IMR-90 (cell line): ENCODE measurements at regions not wholly inside any gene's neighbourhood (a gene's known extent, or its start where the extent isn't known, plus 50 kb on each side); places are given as distances from the start of the nearest gene placed in this dataset.

Experiments
- ATAC-seq: fragments of 200-7000 bp; cut with Tn5 transposase; 2 replicates; pipeline ENCODE4 v1.9.1; 2020; ENCODE audit warnings: low read depth, mild to moderate bottlenecking, moderate library complexity
- BruUV-seq: library from RNA; stranded (reverse); fragments of 400-500 nt; replicated peaks from 2 replicates; lab custom pipeline; 2021; lab: Mats Ljungman, UMichigan
- CTCF ChIA-PET: fragments of 300-600 bp; formaldehyde crosslinking; extraction: SDS; loops from one replicate; lab custom pipeline; 2021; ENCODE audit warnings: antibody characterized with exemption; lab: Yijun Ruan, JAX
- POLR2A ChIA-PET: fragments of 300-600 bp; sonication (Branson Sonifier 250); formaldehyde crosslinking; loops from one replicate; lab custom pipeline; 2022; ENCODE audit warnings: antibody characterized with exemption; ENCODE audit not compliant: unreplicated experiment; lab: Charles Lee
- DNase-seq: peaks from one replicate; pipeline ENCODE4 v3.0.0; 2013
- H2AFZ ChIP-seq: replicated peaks from 2 replicates; pipeline ENCODE3; 2013; ENCODE audit warnings: low read length, mild to moderate bottlenecking; ENCODE audit not compliant: poor library complexity
- H2AK5ac ChIP-seq: 2 replicates; pipeline ENCODE4 v1.6.1; 2013; ENCODE audit warnings: low read depth, low read length, inconsistent platforms
- H2AK9ac ChIP-seq: replicated peaks from 2 replicates; pipeline ENCODE3; 2013; ENCODE audit warnings: mild to moderate bottlenecking, low read depth, low read length, moderate library complexity; ENCODE audit not compliant: poor library complexity
- H2BK120ac ChIP-seq: 2 replicates; pipeline ENCODE4 v1.6.1; 2013; ENCODE audit warnings: low read depth, low read length, inconsistent platforms
- H2BK15ac ChIP-seq: 3 replicates; pipeline ENCODE4 v1.6.1; 2013; ENCODE audit warnings: low read depth, low read length, inconsistent platforms
- H2BK20ac ChIP-seq: 2 replicates; pipeline ENCODE4 v1.6.1; 2013; ENCODE audit warnings: low read depth, mild to moderate bottlenecking, inconsistent platforms, low read length, moderate library complexity
- H2BK5ac ChIP-seq: 2 replicates; pipeline ENCODE4 v1.6.1; 2013; ENCODE audit warnings: mild to moderate bottlenecking, low read depth, low read length, inconsistent platforms; ENCODE audit not compliant: poor library complexity, severe bottlenecking
- H3K14ac ChIP-seq: replicated peaks from 2 replicates; pipeline ENCODE4 v1.6.1; 2013; ENCODE audit warnings: low read depth, low read length, inconsistent platforms
- H3K18ac ChIP-seq: 2 replicates; pipeline ENCODE4 v1.6.1; 2013; ENCODE audit warnings: low read depth, low read length, control low read depth
- H3K23ac ChIP-seq: 2 replicates; pipeline ENCODE4 v1.6.1; 2013; ENCODE audit warnings: low read depth, low read length, inconsistent platforms
- H3K27ac ChIP-seq: 2 replicates; pipeline ENCODE4 v1.5.1; 2013; ENCODE audit warnings: mild to moderate bottlenecking, control low read depth, low read length; ENCODE audit not compliant: insufficient read depth
- H3K27me3 ChIP-seq: 2 replicates; pipeline ENCODE4 v1.6.1; 2013; ENCODE audit warnings: low read length; ENCODE audit not compliant: control insufficient read depth, insufficient read depth
- H3K36me3 ChIP-seq: 2 replicates; pipeline ENCODE4 v1.6.1; 2013; ENCODE audit warnings: low read length, mixed read lengths; ENCODE audit not compliant: control insufficient read depth, insufficient read depth
- H3K4ac ChIP-seq: 2 replicates; pipeline ENCODE4 v1.6.1; 2013; ENCODE audit warnings: low read depth, low read length, inconsistent platforms
- H3K4me1 ChIP-seq: 2 replicates; pipeline ENCODE4 v1.6.1; 2013; ENCODE audit warnings: low read length, mixed read lengths; ENCODE audit not compliant: control insufficient read depth, insufficient read depth
- H3K4me2 ChIP-seq: 2 replicates; pipeline ENCODE4 v1.6.1; 2013; ENCODE audit warnings: low read depth, mild to moderate bottlenecking, control low read depth, low read length, moderate library complexity
- H3K4me3 ChIP-seq: 2 replicates; pipeline ENCODE4 v1.5.1; 2013; ENCODE audit warnings: low read depth, mild to moderate bottlenecking, control low read depth, low read length, moderate library complexity; ENCODE audit not compliant: insufficient read depth
- H3K56ac ChIP-seq: 2 replicates; pipeline ENCODE4 v1.6.1; 2013; ENCODE audit warnings: low read length, inconsistent platforms; ENCODE audit not compliant: insufficient read depth; ENCODE audit errors: extremely low read depth
- H3K79me1 ChIP-seq, 2 experiments: 2 replicates each; pipeline ENCODE4 v1.6.1; 2013; ENCODE audit warnings: low read length in 2 of 2, inconsistent platforms in 1 of 2, low read depth in 1 of 2
- H3K9ac ChIP-seq: 2 replicates; pipeline ENCODE4 v1.6.1; 2013; ENCODE audit warnings: low read depth, low read length, control low read depth
- H3K9me1 ChIP-seq: 2 replicates; pipeline ENCODE4 v1.6.1; 2013; ENCODE audit warnings: low read length, inconsistent platforms; ENCODE audit not compliant: insufficient read depth
- H3K9me3 ChIP-seq: 2 replicates; pipeline ENCODE4 v1.6.1; 2013; ENCODE audit warnings: low read length; ENCODE audit not compliant: control insufficient read depth, insufficient read depth
- H4K20me1 ChIP-seq: 2 replicates; pipeline ENCODE4 v1.6.1; 2013; ENCODE audit warnings: low read length, inconsistent platforms; ENCODE audit not compliant: insufficient read depth
- H4K5ac ChIP-seq: 2 replicates; pipeline ENCODE4 v1.6.1; 2013; ENCODE audit warnings: mild to moderate bottlenecking, low read depth, low read length, control low read depth
- H4K8ac ChIP-seq, 2 experiments: 2 replicates each; pipeline ENCODE4 v1.6.1; 2013; ENCODE audit warnings: low read depth in 2 of 2, low read length in 2 of 2, control low read depth in 1 of 2, inconsistent platforms in 1 of 2
- H4K91ac ChIP-seq: 2 replicates; pipeline ENCODE4 v1.6.1; 2013; ENCODE audit warnings: low read depth, low read length, inconsistent platforms; ENCODE audit not compliant: insufficient read depth
- BHLHE40 ChIP-seq: fragments of 150-350 bp; IDR thresholded peaks from 2 replicates; pipeline ENCODE4 v1.6.1; 2016; ENCODE audit warnings: mild to moderate bottlenecking, low read depth, low read length
- CTCF ChIP-seq: conservative IDR thresholded peaks from 2 replicates; pipeline ENCODE4 v1.5.1; 2012; ENCODE audit warnings: mild to moderate bottlenecking, low read depth, low read length, improper control_type of control experiment
- MXI1 ChIP-seq: IDR thresholded peaks from 2 replicates; pipeline ENCODE4 v1.6.1; 2012; ENCODE audit warnings: low read depth, mild to moderate bottlenecking, low read length, moderate library complexity, borderline replicate concordance
- RAD21 ChIP-seq: IDR thresholded peaks from 2 replicates; pipeline ENCODE4 v1.6.1; 2012; ENCODE audit warnings: low read length, improper control_type of control experiment
- SMC3 ChIP-seq: fragments of 150-350 bp; IDR thresholded peaks from 2 replicates; pipeline ENCODE4 v1.6.1; 2016; ENCODE audit warnings: low read depth, mild to moderate bottlenecking, antibody characterized with exemption, low read length, moderate library complexity
- WGBS, 2 experiments: methylation state at CpG; one replicate each; pipeline versions ENCODE4 v1.1.5 to v1.1.7; 2013; ENCODE audit warnings: missing lambda C conversion rate in 2 of 2; ENCODE audit not compliant: insufficient read length in 1 of 2; ENCODE audit errors: extremely low coverage in 2 of 2; 5-methylcytosine and 5-hydroxymethylcytosine counted together
- dilution Hi-C: fragments of 300-500 bp; cut with HindIII; formaldehyde crosslinking; loops from one replicate; pipeline ENCODE4 v1.14.3; 2018; ENCODE audit warnings: low sequenced_read_pairs; ENCODE audit not compliant: unreplicated experiment
- in situ Hi-C: fragments of 300-500 bp; cut with MboI; formaldehyde crosslinking; loops from 3 replicates; pipeline ENCODE4 v1.14.3; 2019; ENCODE audit warnings: low sequenced_read_pairs, inconsistent platforms, mixed read lengths
- intact Hi-C: fragments of 100-400 bp; cut with micrococcal nuclease; formaldehyde crosslinking; loops from 2 replicates; pipeline ENCODE4 v1.10.0; 2022

- H2BK120ac ChIP-seq: no peak overlapping the region
- H2AK5ac ChIP-seq: no peak overlapping the region
- no peak overlapping the region for H4K91ac ChIP-seq
- ChIA-PET CTCF (interaction anchor here (1.2 to 2.0 kb wide), 3 partner anchors 10 to 866 kb away, joined by 3 to 5 read pairs (median 4); no protein-coding TSS in a partner anchor), POLR2A (no interaction called here)
- no peak overlapping the region for H2BK15ac ChIP-seq
- in situ Hi-C loops (no loop called here), dilution Hi-C loops (no loop called here), intact Hi-C loops (loop anchor here (1.0 to 5.0 kb wide), 2 partner anchors 118 to 866 kb away; no protein-coding TSS in a partner anchor)
- no peaks in the 10 kb centered on the region for H3K9me3 ChIP-seq
- H4K20me1 ChIP-seq: no peaks in the 10 kb centered on the region
- no peak overlapping the region for H3K27ac ChIP-seq
- no peaks in the 10 kb centered on the region for H3K36me3 ChIP-seq
- no peak overlapping the region for H3K9ac ChIP-seq
- H2BK20ac ChIP-seq: no peak overlapping the region
- WGBS, 2 experiments: no CpG with 5 or more reads among the region's 2 CpGs
- no peaks in the 10 kb centered on the region for H3K79me1 ChIP-seq
- H3K4me2 ChIP-seq: no peak overlapping the region
- H2BK5ac ChIP-seq: no peak overlapping the region
- H3K4me3 ChIP-seq: no peak overlapping the region
- H3K4ac ChIP-seq: no peak overlapping the region
- peak; percentile 22 for DNase-seq
- TF ChIP-seq MXI1: no peak
- TF ChIP-seq RAD21: peak; percentile 36; the same call in 1 of the 2 replicates
- TF ChIP-seq SMC3: peak; percentile 20; the same call in 1 of the 2 replicates
- TF ChIP-seq CTCF: peak; percentile 41
- TF ChIP-seq BHLHE40: no peak
- H2AFZ ChIP-seq: no peak overlapping the region
- ATAC-seq: peak; percentile 67
- H3K23ac ChIP-seq: no peak overlapping the region
- H3K4me1 ChIP-seq: no peaks in the 10 kb centered on the region; the same call in 1 of the 2 replicates
- no peaks in the 10 kb centered on the region for H3K27me3 ChIP-seq
- H3K56ac ChIP-seq: no peak overlapping the region
- H3K14ac ChIP-seq: no peak overlapping the region
- BruUV-seq: no TSS peak
- no peak overlapping the region for H3K18ac ChIP-seq
- peak overlapping the region; percentile 34 for H2AK9ac ChIP-seq
- H4K8ac ChIP-seq: no peak overlapping the region
- H3K9me1 ChIP-seq: no peaks in the 10 kb centered on the region
- H4K5ac ChIP-seq: no peak overlapping the region; the same call in 1 of the 2 replicates
Measured at GRCh38 chr2:147045113-147045512, 799.7 kb upstream of the ACVR2A start.
